SK-N-SH (cell line): ENCODE measurements at regions not wholly inside any gene's neighbourhood (a gene's known extent, or its start where the extent isn't known, plus 50 kb on each side); places are given as distances from the start of the nearest gene placed in this dataset.

Experiments
- CTCF ChIA-PET: fragments of 300-600, 350-600 bp; formaldehyde crosslinking; extraction: SDS; loops from one replicate; lab custom pipeline; 2021; lab: Yijun Ruan, JAX
- POLR2A ChIA-PET: fragments of 350-600 bp; sonication (Branson Sonifier 250); formaldehyde crosslinking; extraction: SDS; loops from one replicate; lab custom pipeline; 2020; ENCODE audit warnings: antibody characterized with exemption, inconsistent platforms; lab: Yijun Ruan, JAX
- DNase-seq: peaks from one replicate; pipeline ENCODE4 v3.0.0; 2012
- H2AFZ ChIP-seq: fragments of 200-600 bp; sonication (generic); 2 replicates; pipeline ENCODE4 v1.8.1; 2016; ENCODE audit warnings: antibody characterized with exemption, mild to moderate bottlenecking, low read depth
- H3F3A ChIP-seq: fragments of 200-600 bp; sonication (generic); replicated peaks from 2 replicates; pipeline ENCODE3; 2016; ENCODE audit warnings: antibody characterized with exemption, mild to moderate bottlenecking; ENCODE audit not compliant: insufficient read depth
- H3K27ac ChIP-seq, 2 experiments: fragments of 200-500 bp in 1 of 2; fragments of 200-600 bp in 1 of 2; sonication (Bioruptor generic) in 1 of 2; sonication (generic), shearing (Covaris generic) in 1 of 2; 2 replicates each; pipeline versions ENCODE4 v1.5.1 to v1.6.1; 2014 to 2016; ENCODE audit warnings: low read depth in 2 of 2, inconsistent platforms in 1 of 2, low read length in 1 of 2, mild to moderate bottlenecking in 1 of 2, mixed read lengths in 1 of 2
- H3K27me3 ChIP-seq: fragments of 200-600 bp; sonication (generic), shearing (Covaris generic); 2 replicates; pipeline ENCODE4 v1.6.1; 2016; ENCODE audit warnings: mixed run types; ENCODE audit not compliant: insufficient read depth
- H3K36me3 ChIP-seq, 2 experiments: fragments of 200-500 bp in 1 of 2; fragments of 200-600 bp in 1 of 2; sonication (Bioruptor generic) in 1 of 2; sonication (generic) in 1 of 2; replicated peaks in 1 of 2; 2 replicates each; pipeline versions ENCODE3 to v1.5.1; 2014 to 2016; ENCODE audit warnings: low read length in 1 of 2, mild to moderate bottlenecking in 1 of 2; ENCODE audit not compliant: insufficient read depth in 2 of 2, control insufficient read depth in 1 of 2
- H3K4me1 ChIP-seq, 2 experiments: fragments of 200-500 bp in 1 of 2; fragments of 200-600 bp in 1 of 2; sonication (Bioruptor generic) in 1 of 2; sonication (generic), shearing (Covaris generic) in 1 of 2; 2 replicates each; pipeline versions ENCODE4 v1.5.1 to v1.6.1; 2014 to 2016; ENCODE audit warnings: low read depth in 1 of 2, low read length in 1 of 2, mixed run types in 1 of 2; ENCODE audit not compliant: insufficient read depth in 2 of 2, control insufficient read depth in 1 of 2
- H3K4me2 ChIP-seq: fragments of 200-600 bp; sonication (generic), shearing (Covaris generic); 2 replicates; pipeline ENCODE4 v1.6.1; 2017; ENCODE audit warnings: mixed run types
- H3K4me3 ChIP-seq, 2 experiments: fragments of 200-500 bp in 1 of 2; fragments of 200-600 bp in 1 of 2; sonication (Bioruptor generic) in 1 of 2; sonication (generic), shearing (Covaris generic) in 1 of 2; 2 replicates each; pipeline versions ENCODE4 v1.5.1 to v1.8.1; 2014 to 2016; ENCODE audit warnings: low read depth in 2 of 2, inconsistent platforms in 1 of 2, low read length in 1 of 2, mild to moderate bottlenecking in 1 of 2, mixed read lengths in 1 of 2, moderate library complexity in 1 of 2
- H3K79me2 ChIP-seq: fragments of 200-600 bp; sonication (generic); 2 replicates; pipeline ENCODE4 v1.8.1; 2017; ENCODE audit warnings: mild to moderate bottlenecking; ENCODE audit not compliant: insufficient read depth
- H3K9ac ChIP-seq: fragments of 200-600 bp; sonication (generic); 2 replicates; pipeline ENCODE4 v1.6.1; 2017; ENCODE audit warnings: mixed run types
- H3K9me2 ChIP-seq: fragments of 200-600 bp; sonication (generic); 2 replicates; pipeline ENCODE4 v1.6.1; 2017; ENCODE audit warnings: mixed run types
- H3K9me3 ChIP-seq: fragments of 200-600 bp; sonication (generic); 2 replicates; pipeline ENCODE4 v1.6.1; 2017; ENCODE audit warnings: mixed run types, mild to moderate bottlenecking, moderate library complexity
- H4K20me1 ChIP-seq: fragments of 200-600 bp; sonication (generic); 2 replicates; pipeline ENCODE4 v1.6.1; 2017; ENCODE audit warnings: mild to moderate bottlenecking, mixed run types; ENCODE audit not compliant: insufficient read depth
- CHD2 ChIP-seq: fragments of 150-350 bp; IDR thresholded peaks from 2 replicates; pipeline ENCODE4 v1.6.1; 2018; ENCODE audit warnings: low read length; ENCODE audit not compliant: partially characterized antibody
- ELF1 ChIP-seq: IDR thresholded peaks from 2 replicates; pipeline ENCODE4 v1.4.0; 2012
- FOSL2 ChIP-seq: IDR thresholded peaks from 2 replicates; pipeline ENCODE4 v1.4.0; 2012; ENCODE audit warnings: low read depth, mild to moderate bottlenecking, moderate library complexity, borderline replicate concordance
- FOXJ3 ChIP-seq: sonication (generic); formaldehyde crosslinking; IDR thresholded peaks from 2 replicates; pipeline ENCODE4 v1.5.1; 2020; ENCODE audit warnings: mild to moderate bottlenecking, missing genetic modification reagents
- FOXM1 ChIP-seq: IDR thresholded peaks from 2 replicates; pipeline ENCODE4 v1.4.0; 2012; ENCODE audit warnings: low read depth, mild to moderate bottlenecking
- GABPA ChIP-seq: IDR thresholded peaks from 2 replicates; pipeline ENCODE4 v1.4.0; 2012; ENCODE audit warnings: low read depth, mild to moderate bottlenecking
- GATA2 ChIP-seq: sonication (generic); formaldehyde crosslinking; IDR thresholded peaks from 2 replicates; pipeline ENCODE4 v1.5.0; 2020; ENCODE audit warnings: mild to moderate bottlenecking, missing genetic modification reagents
- JUND ChIP-seq: IDR thresholded peaks from 2 replicates; pipeline ENCODE4 v1.4.0; 2012
- MEF2A ChIP-seq: IDR thresholded peaks from 2 replicates; pipeline ENCODE4 v1.4.0; 2012; ENCODE audit warnings: low read depth, borderline replicate concordance
- MXI1 ChIP-seq: IDR thresholded peaks from 2 replicates; pipeline ENCODE4 v1.6.1; 2012; ENCODE audit warnings: mild to moderate bottlenecking, low read depth, low read length, improper control_type of control experiment
- NFIC ChIP-seq: IDR thresholded peaks from 2 replicates; pipeline ENCODE4 v1.4.0; 2012; ENCODE audit warnings: borderline replicate concordance
- POLR2AphosphoS5 ChIP-seq: IDR thresholded peaks from 2 replicates; pipeline ENCODE4 v1.6.1; 2012; ENCODE audit warnings: low read depth, low read length
- RAD21 ChIP-seq: IDR thresholded peaks from 2 replicates; pipeline ENCODE4 v1.6.1; 2012; ENCODE audit warnings: mild to moderate bottlenecking, low read length
- SIN3A ChIP-seq: IDR thresholded peaks from 2 replicates; pipeline ENCODE4 v1.6.1; 2012; ENCODE audit warnings: low read depth, mild to moderate bottlenecking, low read length, moderate library complexity, borderline replicate concordance
- SMC3 ChIP-seq: IDR thresholded peaks from 2 replicates; pipeline ENCODE4 v1.6.1; 2012; ENCODE audit warnings: low read depth, low read length, improper control_type of control experiment
- TAF1 ChIP-seq: IDR thresholded peaks from 2 replicates; pipeline ENCODE4 v1.6.1; 2012; ENCODE audit warnings: low read depth, mild to moderate bottlenecking, low read length, moderate library complexity, borderline replicate concordance
- TCF12 ChIP-seq: IDR thresholded peaks from 2 replicates; pipeline ENCODE4 v1.4.0; 2012
- YY1 ChIP-seq: IDR thresholded peaks from 2 replicates; pipeline ENCODE4 v1.4.0; 2012; ENCODE audit warnings: low read depth, mild to moderate bottlenecking
- WGBS: methylation state at CpG from one replicate; pipeline ENCODE4 v1.1.6; 2017; ENCODE audit warnings: low lambda C conversion rate; 5-methylcytosine and 5-hydroxymethylcytosine counted together
- TF ChIP-seq, protein P1 (sequence below): IDR thresholded peaks from 2 replicates; pipeline ENCODE4 v1.4.0; 2012; ENCODE audit warnings: low read depth, borderline replicate concordance
- TF ChIP-seq, protein P2 (sequence below): IDR thresholded peaks from 2 replicates; pipeline ENCODE4 v1.4.0; 2012; ENCODE audit warnings: low read depth, borderline replicate concordance
- TF ChIP-seq, protein P3 (sequence below): IDR thresholded peaks from 2 replicates; pipeline ENCODE4; 2012
- TF ChIP-seq, protein P4 (sequence below): fragments of 150-350 bp; IDR thresholded peaks from 2 replicates; pipeline ENCODE4 v1.6.1; 2017; ENCODE audit warnings: antibody characterized with exemption, low read length, low read depth, borderline replicate concordance
- TF ChIP-seq, protein P5 (sequence below): IDR thresholded peaks from 2 replicates; pipeline ENCODE4 v1.6.1; 2012; ENCODE audit warnings: mild to moderate bottlenecking, low read depth, low read length, moderate library complexity

DNA sequence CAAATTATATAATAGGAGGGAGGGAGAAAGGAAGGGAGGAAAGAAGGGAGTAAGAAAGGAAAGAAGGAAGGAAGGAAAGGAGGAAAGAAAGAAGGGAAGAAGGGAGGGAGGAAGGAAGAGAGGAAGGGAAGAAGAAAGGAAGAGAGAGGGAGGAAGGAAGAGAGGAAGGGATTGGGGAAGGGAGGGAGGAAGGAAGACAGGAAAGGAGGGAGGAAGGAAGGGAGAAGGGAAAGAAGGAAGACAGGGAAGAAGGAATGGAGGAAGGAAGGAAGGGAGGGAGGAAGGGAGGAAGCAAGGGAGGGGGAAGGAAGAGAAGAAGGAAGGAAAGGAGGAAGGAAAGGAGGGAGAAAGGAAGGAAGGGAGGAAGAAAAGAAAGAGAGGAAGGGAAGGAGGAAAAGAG lies 660.5 kb downstream of the EPM2A start:
- H3K4me3 ChIP-seq = no peak overlapping the region
- no peak for TF ChIP-seq MEF2A
- TF ChIP-seq GABPA = no peak
- TF ChIP-seq FOXJ3 (CRISPR knock-in tag) = no peak
- TF ChIP-seq, protein P1, sequence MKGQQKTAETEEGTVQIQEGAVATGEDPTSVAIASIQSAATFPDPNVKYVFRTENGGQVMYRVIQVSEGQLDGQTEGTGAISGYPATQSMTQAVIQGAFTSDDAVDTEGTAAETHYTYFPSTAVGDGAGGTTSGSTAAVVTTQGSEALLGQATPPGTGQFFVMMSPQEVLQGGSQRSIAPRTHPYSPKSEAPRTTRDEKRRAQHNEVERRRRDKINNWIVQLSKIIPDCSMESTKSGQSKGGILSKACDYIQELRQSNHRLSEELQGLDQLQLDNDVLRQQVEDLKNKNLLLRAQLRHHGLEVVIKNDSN = no peak
- TF ChIP-seq FOSL2 = no peak
- TF ChIP-seq TAF1 = no peak
- no peak for TF ChIP-seq GATA2
- TF ChIP-seq POLR2AphosphoS5 = no peak
- TF ChIP-seq FOXM1 = no peak
- no peak for TF ChIP-seq SMC3
- no peak for TF ChIP-seq SIN3A
- TF ChIP-seq, protein P2, sequence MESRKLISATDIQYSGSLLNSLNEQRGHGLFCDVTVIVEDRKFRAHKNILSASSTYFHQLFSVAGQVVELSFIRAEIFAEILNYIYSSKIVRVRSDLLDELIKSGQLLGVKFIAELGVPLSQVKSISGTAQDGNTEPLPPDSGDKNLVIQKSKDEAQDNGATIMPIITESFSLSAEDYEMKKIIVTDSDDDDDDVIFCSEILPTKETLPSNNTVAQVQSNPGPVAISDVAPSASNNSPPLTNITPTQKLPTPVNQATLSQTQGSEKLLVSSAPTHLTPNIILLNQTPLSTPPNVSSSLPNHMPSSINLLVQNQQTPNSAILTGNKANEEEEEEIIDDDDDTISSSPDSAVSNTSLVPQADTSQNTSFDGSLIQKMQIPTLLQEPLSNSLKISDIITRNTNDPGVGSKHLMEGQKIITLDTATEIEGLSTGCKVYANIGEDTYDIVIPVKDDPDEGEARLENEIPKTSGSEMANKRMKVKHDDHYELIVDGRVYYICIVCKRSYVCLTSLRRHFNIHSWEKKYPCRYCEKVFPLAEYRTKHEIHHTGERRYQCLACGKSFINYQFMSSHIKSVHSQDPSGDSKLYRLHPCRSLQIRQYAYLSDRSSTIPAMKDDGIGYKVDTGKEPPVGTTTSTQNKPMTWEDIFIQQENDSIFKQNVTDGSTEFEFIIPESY = no peak
- no peak for TF ChIP-seq CHD2
- no peak for TF ChIP-seq YY1
- TF ChIP-seq MXI1 = no peak
- TF ChIP-seq ELF1 = no peak
- no peak for TF ChIP-seq RAD21
- H3K9ac ChIP-seq = no peak overlapping the region
- DNase-seq = no peak
- H3K36me3 ChIP-seq = no peaks in the 10 kb centered on the region
- H3K9me3 ChIP-seq = no peaks in the 10 kb centered on the region
- H3K27ac ChIP-seq = no peak overlapping the region
- H3K4me1 ChIP-seq = no peaks in the 10 kb centered on the region
- ChIA-PET POLR2A (no interaction called here), CTCF (interaction anchor here (1.2 kb wide), 1 partner anchor 8 kb away, joined by 4 read pairs; no protein-coding TSS in a partner anchor)
- no peaks in the 10 kb centered on the region for H3K79me2 ChIP-seq
- no peaks in the 10 kb centered on the region for H3K9me2 ChIP-seq
- no peak overlapping the region for H3K4me2 ChIP-seq
- no peaks in the 10 kb centered on the region for H3F3A ChIP-seq
- no peaks in the 10 kb centered on the region for H3K27me3 ChIP-seq
- no peaks in the 10 kb centered on the region for H4K20me1 ChIP-seq
- H2AFZ ChIP-seq = no peak overlapping the region

DNA sequence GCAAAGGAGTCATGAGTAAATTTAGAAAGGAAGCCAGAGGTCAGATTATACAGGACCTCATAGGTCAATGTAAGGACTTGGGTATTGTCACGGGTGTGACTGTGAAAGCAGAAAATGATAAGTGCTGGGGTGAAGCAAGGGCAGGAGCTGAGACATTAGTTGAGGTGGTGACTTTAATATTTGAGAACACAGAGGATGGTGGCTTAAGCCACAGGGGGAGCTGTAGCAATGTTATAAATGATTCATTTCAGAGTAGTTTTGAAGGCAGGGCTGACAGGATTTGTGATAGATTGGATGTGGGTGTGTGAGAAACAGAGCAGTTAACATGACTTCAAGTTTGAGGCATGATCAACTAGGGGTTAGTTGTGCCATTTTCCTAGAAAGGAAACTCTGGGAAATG lies 659.9 kb downstream of the EPM2A start:
- Histone ChIP-seq H3K79me2 (no peaks in the 10 kb centered on the region), H3K9me3 (no peaks in the 10 kb centered on the region), H3K4me2 (no peak overlapping the region), H2AFZ (no peak overlapping the region), H3K27me3 (no peaks in the 10 kb centered on the region), H3F3A (no peaks in the 10 kb centered on the region), H3K4me3 (no peak overlapping the region), H3K4me1 (no peaks in the 10 kb centered on the region), H3K9me2 (no peaks in the 10 kb centered on the region), H3K27ac (no peak overlapping the region), H3K36me3 (no peaks in the 10 kb centered on the region), H4K20me1 (no peaks in the 10 kb centered on the region), H3K9ac (no peak overlapping the region)
- ChIA-PET POLR2A (no interaction called here), CTCF (interaction anchor here (0.7 kb wide), 1 partner anchor 1988 kb away, joined by 3 read pairs; no protein-coding TSS in a partner anchor)
- TF ChIP-seq, protein P3, sequence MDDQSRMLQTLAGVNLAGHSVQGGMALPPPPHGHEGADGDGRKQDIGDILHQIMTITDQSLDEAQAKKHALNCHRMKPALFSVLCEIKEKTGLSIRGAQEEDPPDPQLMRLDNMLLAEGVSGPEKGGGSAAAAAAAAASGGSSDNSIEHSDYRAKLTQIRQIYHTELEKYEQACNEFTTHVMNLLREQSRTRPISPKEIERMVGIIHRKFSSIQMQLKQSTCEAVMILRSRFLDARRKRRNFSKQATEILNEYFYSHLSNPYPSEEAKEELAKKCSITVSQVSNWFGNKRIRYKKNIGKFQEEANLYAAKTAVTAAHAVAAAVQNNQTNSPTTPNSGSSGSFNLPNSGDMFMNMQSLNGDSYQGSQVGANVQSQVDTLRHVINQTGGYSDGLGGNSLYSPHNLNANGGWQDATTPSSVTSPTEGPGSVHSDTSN = no peak
- TF ChIP-seq NFIC (no peak), TAF1 (no peak), JUND (no peak), TCF12 (no peak), SIN3A (no peak)
- TF ChIP-seq, protein P4, sequence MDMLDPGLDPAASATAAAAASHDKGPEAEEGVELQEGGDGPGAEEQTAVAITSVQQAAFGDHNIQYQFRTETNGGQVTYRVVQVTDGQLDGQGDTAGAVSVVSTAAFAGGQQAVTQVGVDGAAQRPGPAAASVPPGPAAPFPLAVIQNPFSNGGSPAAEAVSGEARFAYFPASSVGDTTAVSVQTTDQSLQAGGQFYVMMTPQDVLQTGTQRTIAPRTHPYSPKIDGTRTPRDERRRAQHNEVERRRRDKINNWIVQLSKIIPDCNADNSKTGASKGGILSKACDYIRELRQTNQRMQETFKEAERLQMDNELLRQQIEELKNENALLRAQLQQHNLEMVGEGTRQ = no peak
- TF ChIP-seq, protein P5, sequence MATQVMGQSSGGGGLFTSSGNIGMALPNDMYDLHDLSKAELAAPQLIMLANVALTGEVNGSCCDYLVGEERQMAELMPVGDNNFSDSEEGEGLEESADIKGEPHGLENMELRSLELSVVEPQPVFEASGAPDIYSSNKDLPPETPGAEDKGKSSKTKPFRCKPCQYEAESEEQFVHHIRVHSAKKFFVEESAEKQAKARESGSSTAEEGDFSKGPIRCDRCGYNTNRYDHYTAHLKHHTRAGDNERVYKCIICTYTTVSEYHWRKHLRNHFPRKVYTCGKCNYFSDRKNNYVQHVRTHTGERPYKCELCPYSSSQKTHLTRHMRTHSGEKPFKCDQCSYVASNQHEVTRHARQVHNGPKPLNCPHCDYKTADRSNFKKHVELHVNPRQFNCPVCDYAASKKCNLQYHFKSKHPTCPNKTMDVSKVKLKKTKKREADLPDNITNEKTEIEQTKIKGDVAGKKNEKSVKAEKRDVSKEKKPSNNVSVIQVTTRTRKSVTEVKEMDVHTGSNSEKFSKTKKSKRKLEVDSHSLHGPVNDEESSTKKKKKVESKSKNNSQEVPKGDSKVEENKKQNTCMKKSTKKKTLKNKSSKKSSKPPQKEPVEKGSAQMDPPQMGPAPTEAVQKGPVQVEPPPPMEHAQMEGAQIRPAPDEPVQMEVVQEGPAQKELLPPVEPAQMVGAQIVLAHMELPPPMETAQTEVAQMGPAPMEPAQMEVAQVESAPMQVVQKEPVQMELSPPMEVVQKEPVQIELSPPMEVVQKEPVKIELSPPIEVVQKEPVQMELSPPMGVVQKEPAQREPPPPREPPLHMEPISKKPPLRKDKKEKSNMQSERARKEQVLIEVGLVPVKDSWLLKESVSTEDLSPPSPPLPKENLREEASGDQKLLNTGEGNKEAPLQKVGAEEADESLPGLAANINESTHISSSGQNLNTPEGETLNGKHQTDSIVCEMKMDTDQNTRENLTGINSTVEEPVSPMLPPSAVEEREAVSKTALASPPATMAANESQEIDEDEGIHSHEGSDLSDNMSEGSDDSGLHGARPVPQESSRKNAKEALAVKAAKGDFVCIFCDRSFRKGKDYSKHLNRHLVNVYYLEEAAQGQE = no peak
- DNase-seq = no peak
- WGBS = 57% methylated on average over 1 of the region's 1 CpG
